GM21737 (cell line): ENCODE measurements at regions not wholly inside any gene's neighbourhood (a gene's known extent, or its start where the extent isn't known, plus 50 kb on each side); places are given as distances from the start of the nearest gene placed in this dataset.
"Not testable (repeated sequence)": the region's sequence is repeated elsewhere in the genome, so short reads cannot be mapped to it uniquely, and the experiment has no call there.

Experiments used
- ATAC-seq: cut with Tn5 transposase; IDR thresholded peaks from one replicate; pipeline ENCODE4 v1.9.1; 2021; ENCODE audit warnings: mild to moderate bottlenecking, moderate library complexity; ENCODE audit not compliant: unreplicated experiment

- ATAC-seq, result no peak
Measured at GRCh38 chr10:125252937-125253336, 92.6 kb upstream of the CTBP2 start.

- ATAC-seq, result not testable (repeated sequence)
Measured at GRCh38 chr10:125250834-125251233, 90.5 kb upstream of the CTBP2 start.

GRCh38 chr10:125249948-125250347 is 89.6 kb upstream of the CTBP2 start:
- ATAC-seq, result no peak

GRCh38 chr10:125248489-125248888 is 88.1 kb upstream of the CTBP2 start:
- no peak for ATAC-seq

GRCh38 chr10:125247576-125247975 is 87.2 kb upstream of the CTBP2 start:
- ATAC-seq, result no peak

- ATAC-seq, result no peak
Measured at GRCh38 chr10:125243532-125244253, 83.3 kb upstream of the CTBP2 start.

- no peak for ATAC-seq
Measured at GRCh38 chr10:125238682-125239081, 78.3 kb upstream of the CTBP2 start.

GRCh38 chr10:125236091-125236490 is 75.7 kb upstream of the CTBP2 start:
- no peak for ATAC-seq

- ATAC-seq, result no peak
Measured at GRCh38 chr10:125235093-125236069, 75.0 kb upstream of the CTBP2 start.

GRCh38 chr10:125234576-125234975 is 74.2 kb upstream of the CTBP2 start:
- ATAC-seq, result not testable (repeated sequence)

- no peak for ATAC-seq
Measured at GRCh38 chr10:125233726-125234125, 73.4 kb upstream of the CTBP2 start.

- ATAC-seq, result no peak
Measured at GRCh38 chr10:125232841-125233240, 72.5 kb upstream of the CTBP2 start.

- no peak for ATAC-seq
Measured at GRCh38 chr10:125231813-125232475, 71.6 kb upstream of the CTBP2 start.

- ATAC-seq, result no peak
Measured at GRCh38 chr10:125231116-125231812, 70.9 kb upstream of the CTBP2 start.

GRCh38 chr10:125230251-125230650 is 69.9 kb upstream of the CTBP2 start:
- no peak for ATAC-seq

- ATAC-seq, result not testable (repeated sequence)
Measured at GRCh38 chr10:125228245-125228940, 68.0 kb upstream of the CTBP2 start.

GRCh38 chr10:125227546-125227945 is 67.2 kb upstream of the CTBP2 start:
- no peak for ATAC-seq

- ATAC-seq, result no peak
Measured at GRCh38 chr10:125226823-125227222, 66.5 kb upstream of the CTBP2 start.

- no peak for ATAC-seq
Measured at GRCh38 chr10:125226005-125226404, 65.6 kb upstream of the CTBP2 start.

GRCh38 chr10:125225051-125225450 is 64.7 kb upstream of the CTBP2 start:
- no peak for ATAC-seq
